ENCODE measurements at regions not wholly inside any gene's neighbourhood (a gene's known extent, or its start where the extent isn't known, plus 50 kb on each side); places are given as distances from the start of the nearest gene placed in this dataset.

DNA sequence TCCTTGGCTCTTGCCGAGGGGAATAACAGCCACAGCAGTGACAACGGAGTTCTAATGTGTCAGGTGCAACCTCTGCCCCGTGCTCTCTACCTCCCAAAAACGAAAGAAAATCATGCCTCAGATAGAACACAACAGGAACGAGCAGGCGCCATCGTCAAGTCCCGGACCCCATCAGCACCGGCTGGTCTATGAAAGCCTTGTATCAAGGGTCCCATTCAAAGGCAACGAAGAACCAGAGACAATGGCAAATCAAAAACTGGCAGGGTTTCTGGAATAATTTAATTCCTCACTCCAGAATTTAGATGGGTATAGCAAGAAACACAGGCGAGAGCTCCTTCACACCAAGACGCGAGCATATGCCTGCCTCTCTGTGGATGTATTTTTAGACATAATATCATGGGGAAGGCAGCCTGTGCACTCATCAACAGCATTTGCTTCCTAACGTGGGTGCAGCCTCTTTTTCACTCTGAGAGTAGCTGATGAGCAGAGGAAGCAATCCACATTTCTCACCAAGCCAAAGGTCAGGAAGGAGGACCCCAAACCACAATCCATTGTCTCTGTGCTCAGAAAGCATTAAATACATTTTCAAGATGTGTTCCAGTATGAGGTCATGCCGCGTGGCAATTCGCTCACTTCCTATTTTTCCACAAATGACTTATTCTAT, 193.4 kb upstream of the BLID start:
- H3K27me3 ChIP-seq, result no peaks in the 10 kb centered on the region
- no peak for DNase-seq
- no peaks in the 10 kb centered on the region for H3K9me3 ChIP-seq
- no peak for TF ChIP-seq POLR2A (IDR thresholded peaks at IDR 0.05)
- no peak for TF ChIP-seq EP300 (IDR thresholded peaks at IDR 0.05)
- TF ChIP-seq, protein P1, sequence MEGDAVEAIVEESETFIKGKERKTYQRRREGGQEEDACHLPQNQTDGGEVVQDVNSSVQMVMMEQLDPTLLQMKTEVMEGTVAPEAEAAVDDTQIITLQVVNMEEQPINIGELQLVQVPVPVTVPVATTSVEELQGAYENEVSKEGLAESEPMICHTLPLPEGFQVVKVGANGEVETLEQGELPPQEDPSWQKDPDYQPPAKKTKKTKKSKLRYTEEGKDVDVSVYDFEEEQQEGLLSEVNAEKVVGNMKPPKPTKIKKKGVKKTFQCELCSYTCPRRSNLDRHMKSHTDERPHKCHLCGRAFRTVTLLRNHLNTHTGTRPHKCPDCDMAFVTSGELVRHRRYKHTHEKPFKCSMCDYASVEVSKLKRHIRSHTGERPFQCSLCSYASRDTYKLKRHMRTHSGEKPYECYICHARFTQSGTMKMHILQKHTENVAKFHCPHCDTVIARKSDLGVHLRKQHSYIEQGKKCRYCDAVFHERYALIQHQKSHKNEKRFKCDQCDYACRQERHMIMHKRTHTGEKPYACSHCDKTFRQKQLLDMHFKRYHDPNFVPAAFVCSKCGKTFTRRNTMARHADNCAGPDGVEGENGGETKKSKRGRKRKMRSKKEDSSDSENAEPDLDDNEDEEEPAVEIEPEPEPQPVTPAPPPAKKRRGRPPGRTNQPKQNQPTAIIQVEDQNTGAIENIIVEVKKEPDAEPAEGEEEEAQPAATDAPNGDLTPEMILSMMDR (IDR thresholded peaks at IDR 0.05), result no peak
- no peak overlapping the region for H3K4me3 ChIP-seq
- no peaks in the 10 kb centered on the region for H3K4me1 ChIP-seq (ENCODE audit: insufficient read depth)
- H3K36me3 ChIP-seq, result no peaks in the 10 kb centered on the region
- H3K27ac ChIP-seq, result no peak overlapping the region
- intact Hi-C loops (cut with DNase I), result no loop called here
- WGBS, 3 donors, result 78 to 82% (median 80%) methylated on average over 17 of the region's 17 CpGs

DNA sequence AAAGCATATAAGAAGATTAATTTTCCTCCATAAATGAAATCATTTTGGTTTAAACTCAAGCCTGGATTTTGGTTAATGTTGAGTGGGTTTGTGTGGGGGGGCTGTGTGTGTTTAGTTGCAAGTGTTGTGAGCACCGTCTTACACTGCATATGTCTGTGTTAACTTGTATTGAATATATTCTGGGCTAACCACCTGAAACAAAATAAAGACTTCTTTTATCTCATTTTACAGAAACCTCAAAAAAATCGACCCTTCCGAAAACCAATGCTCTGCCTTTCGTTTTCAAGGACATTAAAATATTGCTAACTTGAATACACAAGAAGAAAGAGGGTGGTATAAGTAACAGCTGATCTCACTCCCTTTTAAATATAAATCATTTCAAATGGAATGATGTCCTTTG, 192.2 kb upstream of the BLID start:
- DNase-seq, result no peak
- no peak overlapping the region for H3K27ac ChIP-seq
- intact Hi-C loops (cut with DNase I), result no loop called here
- no peak overlapping the region for H3K4me3 ChIP-seq
- no peaks in the 10 kb centered on the region for H3K9me3 ChIP-seq
- no peaks in the 10 kb centered on the region for H3K4me1 ChIP-seq (ENCODE audit: insufficient read depth)
- H3K36me3 ChIP-seq, result no peaks in the 10 kb centered on the region
- TF ChIP-seq EP300 (IDR thresholded peaks at IDR 0.05), result no peak
- TF ChIP-seq, protein P1 (IDR thresholded peaks at IDR 0.05), result no peak
- no peak for TF ChIP-seq POLR2A (IDR thresholded peaks at IDR 0.05)
- 37 to 54% (median 37%) methylated on average over 4 of the region's 4 CpGs for WGBS, 3 donors
- H3K27me3 ChIP-seq, result no peaks in the 10 kb centered on the region

DNA sequence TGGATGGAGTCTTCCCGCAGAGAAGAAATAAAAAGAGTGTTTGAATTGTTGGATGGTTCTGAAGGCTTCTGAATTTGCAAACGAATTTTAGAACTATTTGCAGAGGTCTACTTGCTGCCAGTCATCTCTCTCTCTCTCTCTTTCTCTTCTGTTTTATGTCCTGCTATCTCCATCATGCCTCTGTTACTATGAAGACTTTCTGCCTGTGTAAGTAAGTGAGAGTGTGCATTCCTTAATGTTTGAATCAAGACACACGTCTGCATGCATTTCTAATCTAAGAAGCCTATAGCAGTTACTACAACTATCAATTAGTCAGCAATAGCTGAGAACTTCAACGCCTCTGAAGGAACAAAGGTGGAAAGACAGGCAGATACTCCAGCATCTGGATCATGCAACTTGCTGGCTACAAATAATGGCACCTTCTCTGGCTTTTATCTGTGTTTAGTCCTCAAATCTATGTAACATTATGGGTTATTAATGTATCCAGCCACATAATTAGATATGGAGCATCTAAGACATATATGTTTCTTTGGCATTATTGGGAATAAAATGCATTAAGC, 191.5 kb upstream of the BLID start:
- DNase-seq, result no peak
- Histone ChIP-seq H3K27ac (no peak overlapping the region), H3K4me1 (ENCODE audit: insufficient read depth) (no peaks in the 10 kb centered on the region), H3K36me3 (no peaks in the 10 kb centered on the region), H3K4me3 (no peak overlapping the region), H3K9me3 (no peaks in the 10 kb centered on the region), H3K27me3 (no peaks in the 10 kb centered on the region)
- intact Hi-C loops (cut with DNase I), result no loop called here
- TF ChIP-seq, protein P1 (IDR thresholded peaks at IDR 0.05), result no peak
- TF ChIP-seq POLR2A (IDR thresholded peaks at IDR 0.05), result no peak
- no peak for TF ChIP-seq EP300 (IDR thresholded peaks at IDR 0.05)
- 52 to 68% (median 57%) methylated on average over 4 of the region's 4 CpGs for WGBS, 3 donors

DNA sequence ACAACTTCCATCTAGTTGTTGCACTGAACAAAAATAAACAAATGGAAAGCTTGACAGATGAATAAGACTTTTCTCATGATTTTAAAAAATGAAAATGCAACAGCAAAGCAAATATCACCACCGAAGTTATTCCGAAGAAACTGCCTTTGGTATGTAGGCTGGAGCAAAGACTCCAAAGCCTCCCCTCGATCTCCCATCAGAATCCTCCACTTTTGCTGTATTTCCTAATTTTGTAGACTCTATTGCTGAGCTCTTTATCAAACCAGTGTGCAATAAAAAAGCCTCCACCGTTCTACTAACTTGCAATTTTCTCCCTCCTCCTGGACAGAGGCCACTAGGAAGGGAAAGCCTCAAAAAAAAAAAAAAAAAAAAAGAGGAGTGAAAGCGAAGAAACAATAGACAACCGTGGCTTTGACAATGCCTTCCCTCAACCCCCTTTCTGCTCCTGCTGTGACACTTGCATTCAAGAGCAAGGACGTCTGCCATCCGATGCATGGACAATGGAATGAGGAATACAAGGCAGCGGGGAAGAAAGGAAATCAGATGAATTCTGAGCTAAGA, 190.9 kb upstream of the BLID start:
- no peak overlapping the region for H3K4me3 ChIP-seq
- no peak overlapping the region for H3K27ac ChIP-seq
- no peaks in the 10 kb centered on the region for H3K36me3 ChIP-seq
- no peaks in the 10 kb centered on the region for H3K27me3 ChIP-seq
- no peaks in the 10 kb centered on the region for H3K9me3 ChIP-seq
- TF ChIP-seq, protein P1 (IDR thresholded peaks at IDR 0.05), result no peak
- no peak for TF ChIP-seq EP300 (IDR thresholded peaks at IDR 0.05)
- TF ChIP-seq POLR2A (IDR thresholded peaks at IDR 0.05), result no peak
- DNase-seq, result no peak
- WGBS, 3 donors, result 63 to 71% (median 69%) methylated on average over 9 of the region's 9 CpGs
- H3K4me1 ChIP-seq (ENCODE audit: insufficient read depth), result no peaks in the 10 kb centered on the region
- intact Hi-C loops (cut with DNase I), result no loop called here

Data from ovary (tissue), 7 donors.